ENCODE measurements at regions not wholly inside any gene's neighbourhood (a gene's known extent, or its start where the extent isn't known, plus 50 kb on each side); places are given as distances from the start of the nearest gene placed in this dataset.

- no peaks in the 10 kb centered on the region for H3K36me3 ChIP-seq (replicated peaks; ENCODE audit: control insufficient read depth, insufficient read depth, low read length)
- no peak overlapping the region for H3K4me3 ChIP-seq (ENCODE audit: insufficient read depth, low read depth, low read length)
- DNase-seq: no peak
- no peaks in the 10 kb centered on the region for H3K27me3 ChIP-seq (ENCODE audit: control insufficient read depth, insufficient read depth, low read length)
These were observed 295.3 kb downstream of the SKIDA1 start for GRCh38 chr10:21230219-21230618.

- no peak for DNase-seq
- Histone ChIP-seq H3K4me3 (ENCODE audit: insufficient read depth, low read depth, low read length) (no peak overlapping the region), H3K27me3 (ENCODE audit: control insufficient read depth, insufficient read depth, low read length) (no peaks in the 10 kb centered on the region), H3K36me3 (replicated peaks; ENCODE audit: control insufficient read depth, insufficient read depth, low read length) (no peaks in the 10 kb centered on the region)
These were observed 307.6 kb downstream of the SKIDA1 start for GRCh38 chr10:21217748-21218367.

- DNase-seq: no peak
These were observed 308.4 kb downstream of the SKIDA1 start for GRCh38 chr10:21217107-21217506.

GRCh38 chr10:21214329-21214728, 311.2 kb downstream of the SKIDA1 start:
- no peak for DNase-seq
- Histone ChIP-seq H3K27me3 (ENCODE audit: control insufficient read depth, insufficient read depth, low read length) (no peaks in the 10 kb centered on the region), H3K36me3 (replicated peaks; ENCODE audit: control insufficient read depth, insufficient read depth, low read length) (no peaks in the 10 kb centered on the region), H3K4me3 (ENCODE audit: insufficient read depth, low read depth, low read length) (no peak overlapping the region)

More at GRCh38 chr10:21217107-21217506, 308.4 kb downstream of the SKIDA1 start:
- Histone ChIP-seq H3K36me3 (replicated peaks; ENCODE audit: control insufficient read depth, insufficient read depth, low read length) (no peaks in the 10 kb centered on the region), H3K27me3 (ENCODE audit: control insufficient read depth, insufficient read depth, low read length) (no peaks in the 10 kb centered on the region), H3K4me3 (ENCODE audit: insufficient read depth, low read depth, low read length) (no peak overlapping the region)

- H3K27me3 ChIP-seq (ENCODE audit: control insufficient read depth, insufficient read depth, low read length): no peaks in the 10 kb centered on the region
- no peaks in the 10 kb centered on the region for H3K36me3 ChIP-seq (replicated peaks; ENCODE audit: control insufficient read depth, insufficient read depth, low read length)
- no peak for DNase-seq
- no peak overlapping the region for H3K4me3 ChIP-seq (ENCODE audit: insufficient read depth, low read depth, low read length)
These were observed 312.1 kb downstream of the SKIDA1 start for GRCh38 chr10:21213381-21213780.

GRCh38 chr10:21212912-21213311, 312.6 kb downstream of the SKIDA1 start:
- Histone ChIP-seq H3K27me3 (ENCODE audit: control insufficient read depth, insufficient read depth, low read length) (no peaks in the 10 kb centered on the region), H3K36me3 (replicated peaks; ENCODE audit: control insufficient read depth, insufficient read depth, low read length) (no peaks in the 10 kb centered on the region), H3K4me3 (ENCODE audit: insufficient read depth, low read depth, low read length) (no peak overlapping the region)
- no peak for DNase-seq

- no peaks in the 10 kb centered on the region for H3K36me3 ChIP-seq (replicated peaks; ENCODE audit: control insufficient read depth, insufficient read depth, low read length)
- no peak overlapping the region for H3K4me3 ChIP-seq (ENCODE audit: insufficient read depth, low read depth, low read length)
- no peaks in the 10 kb centered on the region for H3K27me3 ChIP-seq (ENCODE audit: control insufficient read depth, insufficient read depth, low read length)
- DNase-seq: no peak
These were observed 313.1 kb downstream of the SKIDA1 start for GRCh38 chr10:21212348-21212747.

GRCh38 chr10:21209495-21209894, 312.4 kb upstream of the NEBL start:
- no peak for DNase-seq
- H3K4me3 ChIP-seq (ENCODE audit: insufficient read depth, low read depth, low read length): no peak overlapping the region
- H3K27me3 ChIP-seq (ENCODE audit: control insufficient read depth, insufficient read depth, low read length): no peaks in the 10 kb centered on the region
- H3K36me3 ChIP-seq (replicated peaks; ENCODE audit: control insufficient read depth, insufficient read depth, low read length): no peaks in the 10 kb centered on the region

- no peak for DNase-seq
- Histone ChIP-seq H3K27me3 (ENCODE audit: control insufficient read depth, insufficient read depth, low read length) (no peaks in the 10 kb centered on the region), H3K36me3 (replicated peaks; ENCODE audit: control insufficient read depth, insufficient read depth, low read length) (no peaks in the 10 kb centered on the region), H3K4me3 (ENCODE audit: insufficient read depth, low read depth, low read length) (no peak overlapping the region)
These were observed 311.7 kb upstream of the NEBL start for GRCh38 chr10:21208666-21209316.

- Histone ChIP-seq H3K4me3 (ENCODE audit: insufficient read depth, low read depth, low read length) (no peak overlapping the region), H3K36me3 (replicated peaks; ENCODE audit: control insufficient read depth, insufficient read depth, low read length) (no peaks in the 10 kb centered on the region), H3K27me3 (ENCODE audit: control insufficient read depth, insufficient read depth, low read length) (no peaks in the 10 kb centered on the region)
- DNase-seq: no peak
These were observed 310.9 kb upstream of the NEBL start for GRCh38 chr10:21207852-21208646.

- no peak for DNase-seq
- Histone ChIP-seq H3K4me3 (ENCODE audit: insufficient read depth, low read depth, low read length) (no peak overlapping the region), H3K27me3 (ENCODE audit: control insufficient read depth, insufficient read depth, low read length) (no peaks in the 10 kb centered on the region)
These were observed 308.2 kb upstream of the NEBL start for GRCh38 chr10:21205328-21205727.

GRCh38 chr10:21203473-21204107, 306.5 kb upstream of the NEBL start:
- Histone ChIP-seq H3K27me3 (ENCODE audit: control insufficient read depth, insufficient read depth, low read length) (no peaks in the 10 kb centered on the region), H3K36me3 (replicated peaks; ENCODE audit: control insufficient read depth, insufficient read depth, low read length) (no peaks in the 10 kb centered on the region), H3K4me3 (ENCODE audit: insufficient read depth, low read depth, low read length) (no peak overlapping the region)
- no peak for DNase-seq

More at GRCh38 chr10:21205328-21205727, 308.2 kb upstream of the NEBL start:
- no peaks in the 10 kb centered on the region for H3K36me3 ChIP-seq (replicated peaks; ENCODE audit: control insufficient read depth, insufficient read depth, low read length)

GRCh38 chr10:21202776-21203462, 305.8 kb upstream of the NEBL start:
- H3K4me3 ChIP-seq (ENCODE audit: insufficient read depth, low read depth, low read length): no peak overlapping the region
- DNase-seq: no peak
- H3K27me3 ChIP-seq (ENCODE audit: control insufficient read depth, insufficient read depth, low read length): no peaks in the 10 kb centered on the region
- H3K36me3 ChIP-seq (replicated peaks; ENCODE audit: control insufficient read depth, insufficient read depth, low read length): no peaks in the 10 kb centered on the region

- Histone ChIP-seq H3K4me3 (ENCODE audit: insufficient read depth, low read depth, low read length) (no peak overlapping the region), H3K27me3 (ENCODE audit: control insufficient read depth, insufficient read depth, low read length) (no peaks in the 10 kb centered on the region), H3K36me3 (replicated peaks; ENCODE audit: control insufficient read depth, insufficient read depth, low read length) (no peaks in the 10 kb centered on the region)
- no peak for DNase-seq
These were observed 302.4 kb upstream of the NEBL start for GRCh38 chr10:21199501-21199900.

Measured in H7 (cell line).